ENCODE measurements at regions not wholly inside any gene's neighbourhood (a gene's known extent, or its start where the extent isn't known, plus 50 kb on each side); places are given as distances from the start of the nearest gene placed in this dataset.
"Not testable (repeated sequence)": the region's sequence is repeated elsewhere in the genome, so short reads cannot be mapped to it uniquely, and the experiment has no call there.

DNA sequence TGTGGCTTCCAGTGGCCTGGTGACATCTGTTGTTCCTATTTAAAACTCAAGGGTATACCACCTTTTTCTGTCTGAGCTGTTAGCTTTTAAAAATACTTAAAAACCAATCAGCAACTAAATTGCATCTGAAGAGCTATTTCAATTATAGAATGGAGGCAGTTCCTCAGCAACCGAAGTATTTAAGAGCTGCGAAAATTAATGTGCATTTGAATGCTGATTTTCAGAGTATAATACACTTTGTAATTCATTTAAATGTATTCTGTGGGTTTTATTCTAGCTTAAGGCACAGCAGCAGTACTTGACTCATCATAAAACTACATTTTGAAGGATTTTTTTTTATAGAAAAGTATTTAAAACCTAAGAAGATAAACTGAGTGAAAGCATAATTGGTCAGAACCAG is 404.9 kb upstream of the PRKCQ start:
- no peak for DNase-seq (ENCODE audit: low read depth)

DNA sequence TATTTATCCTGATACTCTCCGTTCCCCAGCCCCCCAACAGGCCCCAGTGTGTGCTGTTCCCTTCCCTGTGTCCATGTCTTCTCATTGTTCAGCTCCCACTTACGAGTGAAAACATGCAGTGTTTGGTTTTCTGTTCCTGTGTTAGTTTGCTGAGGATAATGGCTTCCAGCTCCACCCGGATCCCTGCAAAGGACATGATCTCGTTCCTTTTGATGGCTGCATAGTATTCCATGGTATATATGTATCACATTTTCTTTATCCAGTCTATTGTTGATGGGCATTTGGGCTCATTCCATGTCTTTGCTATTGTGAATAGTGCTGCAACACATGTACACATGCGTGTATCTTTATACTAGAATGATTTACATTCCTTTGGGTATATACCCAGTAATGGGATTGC is 403.9 kb upstream of the PRKCQ start:
- DNase-seq (ENCODE audit: low read depth) = not testable (repeated sequence)

DNA sequence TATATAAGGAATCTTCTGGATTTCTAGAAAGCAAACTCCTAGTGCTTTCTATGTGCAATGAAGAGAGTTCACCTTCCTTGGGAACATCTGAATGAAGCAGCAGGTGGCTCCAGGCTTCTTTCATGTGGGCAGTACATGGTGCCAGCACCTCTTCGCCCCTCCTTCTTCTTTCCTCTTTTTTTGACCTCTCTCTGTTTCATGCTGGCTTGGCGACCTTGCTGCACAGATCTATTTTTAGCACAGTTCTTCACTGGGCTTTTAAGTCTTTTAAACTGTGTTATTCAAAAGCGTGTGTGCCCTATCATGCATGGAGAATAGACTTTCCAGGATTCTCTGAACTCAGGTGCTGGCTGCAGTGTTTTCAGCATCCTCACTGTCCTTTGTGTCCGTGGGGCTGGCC is 400.3 kb upstream of the PRKCQ start:
- DNase-seq (ENCODE audit: low read depth) = no peak

DNA sequence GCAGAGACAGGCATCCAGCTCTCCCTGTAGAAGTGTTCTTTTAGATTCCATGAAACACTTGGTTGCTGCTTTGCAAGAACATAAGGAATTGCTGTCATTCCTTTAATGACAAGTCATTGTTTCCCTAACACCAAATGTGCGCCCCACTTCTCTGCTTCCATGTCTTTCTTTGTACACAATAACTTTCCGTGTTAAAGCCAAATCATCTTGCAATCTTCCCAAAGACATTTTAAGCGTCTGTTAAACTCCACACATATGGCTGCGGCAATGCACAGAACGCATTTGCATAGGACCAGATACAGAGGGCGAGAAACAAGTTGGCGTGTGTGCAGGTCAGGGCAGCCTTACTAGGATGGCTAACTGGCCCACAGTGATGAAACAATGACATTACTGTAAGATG is 399.3 kb upstream of the PRKCQ start:
- DNase-seq (ENCODE audit: low read depth) = no peak

DNA sequence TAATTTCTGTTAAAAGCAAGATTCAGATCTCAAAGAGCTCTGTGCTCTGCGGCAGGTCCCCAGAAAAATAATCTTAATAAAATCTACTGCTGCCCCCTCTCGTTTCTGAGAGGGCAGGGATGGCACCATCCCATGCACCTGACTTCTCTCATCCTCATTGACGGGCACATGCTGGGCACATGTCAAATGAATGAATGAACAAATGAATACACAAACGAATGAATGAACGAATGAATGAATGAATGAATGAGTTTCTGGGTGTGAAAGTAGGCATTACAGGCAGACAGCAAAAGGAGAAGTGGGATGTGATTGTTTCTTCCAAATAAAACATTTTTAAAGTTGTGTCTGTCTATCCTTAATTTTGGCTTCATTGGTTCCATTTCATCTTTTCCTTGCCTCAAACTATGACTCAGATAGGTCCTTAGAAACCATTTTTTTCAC is 398.1 kb upstream of the PRKCQ start:
- no peak for DNase-seq (ENCODE audit: low read depth)

DNA sequence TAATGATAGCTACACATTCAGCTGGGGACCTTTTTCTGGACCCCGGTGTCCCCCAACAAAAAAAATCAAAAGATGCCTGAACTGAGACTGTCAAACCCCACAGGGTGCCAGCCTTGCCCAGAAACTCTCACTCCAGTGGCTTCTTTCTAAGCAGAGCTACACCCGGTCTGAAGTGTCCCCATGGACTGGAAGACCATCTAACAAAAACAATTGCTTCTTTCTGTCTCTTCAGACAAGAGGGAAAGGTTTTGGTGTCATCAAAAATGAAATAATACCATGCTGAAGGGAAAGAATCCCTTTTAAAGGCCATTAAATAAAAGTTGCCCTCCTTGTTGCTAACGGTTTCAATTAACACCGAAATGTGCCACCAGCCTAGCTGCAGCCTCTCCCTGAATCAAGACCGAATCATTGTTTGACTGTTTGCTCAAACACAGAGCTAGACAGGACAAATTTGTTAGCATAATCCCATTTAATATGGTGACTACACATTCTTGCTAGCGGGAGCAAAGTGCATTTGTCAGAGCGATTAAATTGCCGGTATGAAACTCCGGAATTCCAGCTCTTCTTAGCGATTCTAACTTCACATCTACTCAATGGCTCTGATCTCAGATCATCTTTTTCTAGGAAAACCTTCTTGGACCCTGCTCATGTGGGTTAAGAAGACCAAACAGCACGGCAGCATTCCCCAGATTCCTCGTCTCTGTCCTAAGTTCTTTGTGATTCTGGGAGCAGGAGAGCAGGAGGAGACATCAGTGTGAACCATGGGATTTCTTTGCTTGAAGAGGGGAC is 397.5 kb upstream of the PRKCQ start:
- no peak for DNase-seq (ENCODE audit: low read depth)

DNA sequence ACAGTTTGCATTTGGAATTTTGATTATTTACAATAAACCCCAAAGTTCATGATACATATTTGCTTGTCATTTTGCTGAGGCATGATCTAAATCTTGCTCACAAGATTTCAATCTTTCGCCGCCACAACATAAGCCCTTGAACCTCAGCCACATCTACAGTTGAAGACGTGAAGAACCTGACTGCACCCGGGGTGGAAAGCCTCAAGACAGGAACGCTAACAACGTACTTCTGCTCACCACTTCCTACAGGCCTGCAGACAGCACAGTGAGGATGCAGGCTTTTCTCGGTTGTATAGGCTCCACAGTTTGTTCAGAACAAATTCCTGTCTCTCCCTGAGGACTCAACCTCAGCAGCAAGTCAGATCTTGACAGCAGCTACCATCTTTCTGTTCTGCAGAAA is 393.8 kb upstream of the PRKCQ start:
- no peak for DNase-seq (ENCODE audit: low read depth)

DNA sequence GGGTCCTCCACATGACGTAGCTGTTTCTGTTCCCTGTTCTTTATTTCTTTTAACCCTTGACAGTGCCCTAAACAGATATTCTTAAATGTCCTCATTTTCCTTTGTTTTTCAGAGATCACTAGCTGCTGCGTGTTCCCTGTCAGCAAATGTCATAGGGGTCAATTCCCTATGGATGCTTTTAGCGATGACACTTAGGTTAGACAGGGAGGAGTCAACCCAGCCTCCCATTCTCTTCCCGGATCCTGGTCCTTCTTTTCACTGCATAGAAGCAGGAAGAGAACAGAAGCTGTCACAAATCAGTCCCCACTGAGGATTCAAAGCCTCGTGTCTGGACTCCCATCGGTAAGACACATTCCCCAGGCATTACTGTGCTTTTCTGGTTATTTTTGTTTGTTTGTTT is 392.1 kb upstream of the PRKCQ start:
- no peak for DNase-seq (ENCODE audit: low read depth)

DNA sequence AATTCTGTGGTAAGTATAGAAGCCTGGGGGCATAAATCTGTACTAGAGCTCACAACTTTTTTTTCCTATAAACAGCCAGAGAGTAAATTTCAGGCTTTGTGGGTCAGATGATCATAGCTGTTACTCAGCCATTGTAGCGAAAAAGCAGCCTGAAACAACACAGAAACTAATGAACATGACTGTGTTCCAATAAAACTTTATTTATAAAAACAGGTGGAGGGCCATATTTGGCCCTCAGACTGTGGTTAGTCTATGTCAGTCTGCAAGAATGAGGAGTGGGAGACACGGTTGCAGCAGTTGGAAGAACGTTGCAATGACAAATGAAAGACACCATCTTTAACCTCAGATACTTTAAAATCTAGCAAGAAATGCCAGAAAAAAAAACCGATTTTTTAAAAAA is 389.6 kb upstream of the PRKCQ start:
- DNase-seq (ENCODE audit: low read depth) = no peak

DNA sequence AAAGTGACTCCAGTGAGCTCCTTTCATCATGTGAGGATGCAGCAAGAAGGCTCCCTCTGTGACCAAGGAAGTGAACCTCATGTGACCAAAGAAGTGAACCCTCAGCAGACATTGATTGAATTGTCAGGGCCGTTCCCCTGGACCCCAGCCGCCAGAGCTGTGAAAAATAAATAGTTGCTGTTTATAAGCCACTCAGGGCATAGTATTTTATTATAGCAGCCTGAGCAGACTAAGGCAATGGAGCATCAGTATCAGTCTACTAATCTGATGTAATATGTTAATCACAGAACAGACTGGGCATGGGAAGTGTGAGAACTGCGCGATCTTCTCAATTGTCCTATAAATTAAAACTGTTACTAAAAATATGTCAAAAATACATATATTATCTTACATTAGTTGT is 384.5 kb upstream of the PRKCQ start:
- no peak for DNase-seq (ENCODE audit: low read depth)

DNA sequence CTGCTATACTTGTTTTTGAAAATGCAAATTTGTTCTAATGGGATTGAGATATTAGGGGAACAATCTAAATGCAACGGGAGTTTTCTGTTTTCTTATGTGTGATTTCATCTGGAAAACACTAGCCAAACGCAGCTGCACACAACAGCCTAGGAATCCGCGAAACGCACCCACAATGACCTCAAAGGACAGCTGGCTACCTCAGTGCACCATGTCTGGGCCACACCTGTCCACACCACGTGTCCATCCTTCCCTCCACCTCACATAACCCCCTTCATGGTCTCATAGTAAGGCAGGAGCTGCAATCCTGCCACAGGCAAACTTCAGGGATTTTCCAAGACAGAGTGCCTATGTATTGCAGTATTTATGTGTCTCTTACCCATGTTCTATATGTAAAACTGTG is 382.5 kb upstream of the PRKCQ start:
- no peak for DNase-seq (ENCODE audit: low read depth)

DNA sequence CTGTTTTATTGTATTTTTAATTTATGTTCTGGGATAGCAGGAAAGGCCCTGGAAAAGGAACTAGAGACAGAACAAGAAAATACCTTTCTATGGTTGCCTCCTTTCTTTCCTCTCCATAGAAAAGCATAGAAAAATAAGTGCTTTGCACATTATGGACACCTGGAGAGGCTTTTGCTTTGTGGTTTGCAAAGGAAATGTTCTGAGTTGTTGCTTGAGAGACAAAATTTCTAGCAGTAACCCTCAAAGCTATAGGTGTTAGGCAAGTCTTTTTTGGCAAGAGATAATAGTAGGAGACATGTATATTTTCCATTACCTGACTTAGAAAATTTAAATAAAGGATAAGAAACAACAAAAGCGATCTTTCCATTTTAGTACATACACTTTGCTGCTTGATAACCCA is 378.6 kb upstream of the PRKCQ start:
- DNase-seq (ENCODE audit: low read depth) = no peak

DNA sequence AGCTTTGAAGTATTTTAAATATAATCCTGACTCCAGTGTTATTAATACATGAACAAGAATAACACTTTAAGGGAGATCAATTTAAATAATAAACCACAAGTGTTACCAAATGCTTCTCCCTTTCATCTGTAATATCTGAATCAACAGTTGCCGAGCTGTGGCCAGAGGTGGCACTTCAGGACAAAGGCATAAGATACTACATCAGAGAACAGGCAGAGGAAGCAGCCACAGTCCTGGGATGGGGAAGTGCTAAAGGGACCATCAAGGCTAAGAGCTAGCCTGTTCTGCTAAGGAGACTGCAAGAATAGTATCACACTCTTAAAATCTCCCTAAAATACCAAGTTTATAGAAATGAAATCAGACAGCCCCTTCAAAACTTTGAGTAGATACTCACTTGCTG is 378.2 kb upstream of the PRKCQ start:
- no peak for DNase-seq (ENCODE audit: low read depth)

DNA sequence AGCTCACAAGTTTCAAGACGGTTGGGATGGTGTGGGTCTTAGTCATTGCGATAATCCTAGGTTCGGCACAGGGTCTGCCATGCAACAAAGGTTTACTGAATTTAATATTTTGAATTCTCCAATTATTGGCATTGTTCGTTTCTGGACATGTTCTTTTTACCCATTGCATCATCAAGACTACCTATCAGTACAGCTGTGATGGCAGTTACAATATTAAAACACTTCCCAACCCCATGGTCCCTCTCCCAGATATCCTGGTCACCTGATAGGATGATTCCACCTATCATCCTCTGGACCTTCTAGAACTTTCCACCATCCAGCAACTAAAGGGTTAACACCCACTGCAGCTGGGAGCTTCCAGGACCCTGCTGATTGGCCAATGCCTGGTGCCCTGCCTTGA is 377.8 kb upstream of the PRKCQ start:
- no peak for DNase-seq (ENCODE audit: low read depth)

DNA sequence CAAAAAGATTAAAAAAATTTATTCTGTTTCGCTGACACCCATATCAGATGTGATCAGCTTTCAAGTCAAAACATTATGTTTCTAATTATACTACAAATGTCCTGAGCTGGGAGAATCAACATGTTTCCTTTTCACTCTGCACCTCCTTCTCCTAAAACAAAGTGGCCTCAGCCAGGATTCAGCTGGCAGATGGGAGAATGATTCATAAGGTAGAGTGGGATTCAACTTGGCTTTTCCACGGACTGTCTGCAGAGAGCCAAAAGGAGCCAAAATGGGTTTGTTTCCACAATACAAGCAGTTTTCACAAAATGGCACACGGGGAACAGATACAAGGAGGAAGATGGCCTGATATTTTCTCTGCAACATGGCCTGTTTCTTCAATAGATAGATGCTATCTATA is 376.5 kb upstream of the PRKCQ start:
- DNase-seq (ENCODE audit: low read depth) = no peak

DNA sequence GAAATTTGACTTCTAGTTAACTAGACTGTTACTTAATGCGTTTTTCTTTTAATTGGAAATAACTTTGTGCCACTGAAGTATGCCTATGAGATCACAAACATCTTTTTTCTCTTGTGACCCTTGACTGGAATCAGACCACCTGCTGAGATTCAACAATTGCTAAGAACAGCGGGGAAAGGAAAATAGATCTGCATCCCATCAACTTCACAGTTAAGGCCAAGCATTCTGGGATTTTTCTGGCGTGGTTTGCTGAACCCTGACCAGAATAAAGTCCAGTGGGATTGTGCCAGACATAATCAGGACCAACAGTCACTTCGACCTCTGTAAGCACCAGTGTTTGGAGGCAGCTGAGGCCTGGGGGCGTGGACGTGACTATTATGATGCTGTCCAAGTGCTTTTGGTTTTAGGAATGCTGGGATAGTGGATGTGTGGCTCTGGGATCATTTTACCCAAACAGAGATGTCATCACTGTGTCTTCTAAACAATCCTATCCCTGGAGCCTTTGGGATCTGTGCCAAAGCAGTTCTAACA is 373.3 kb upstream of the PRKCQ start:
- no peak for DNase-seq (ENCODE audit: low read depth)

DNA sequence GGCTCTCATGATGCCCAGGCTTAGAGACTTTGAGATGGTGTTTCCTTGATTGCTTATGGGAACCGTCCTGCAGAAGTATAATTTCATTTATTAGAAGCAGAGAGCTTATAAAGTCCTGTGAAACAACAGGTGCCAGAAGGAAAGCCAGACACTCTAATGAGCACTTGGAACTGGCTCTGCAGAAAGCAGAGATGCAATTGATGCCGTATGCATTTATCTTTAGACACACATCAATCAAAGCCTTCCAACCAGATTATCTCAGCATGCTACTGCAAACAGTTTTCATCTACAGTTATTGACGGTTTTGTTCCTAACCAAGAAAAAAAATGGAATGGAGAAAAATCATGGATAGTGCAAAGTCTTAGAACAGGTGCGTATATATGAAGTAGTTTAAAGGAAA is 371.7 kb upstream of the PRKCQ start:
- DNase-seq (ENCODE audit: low read depth) = no peak

DNA sequence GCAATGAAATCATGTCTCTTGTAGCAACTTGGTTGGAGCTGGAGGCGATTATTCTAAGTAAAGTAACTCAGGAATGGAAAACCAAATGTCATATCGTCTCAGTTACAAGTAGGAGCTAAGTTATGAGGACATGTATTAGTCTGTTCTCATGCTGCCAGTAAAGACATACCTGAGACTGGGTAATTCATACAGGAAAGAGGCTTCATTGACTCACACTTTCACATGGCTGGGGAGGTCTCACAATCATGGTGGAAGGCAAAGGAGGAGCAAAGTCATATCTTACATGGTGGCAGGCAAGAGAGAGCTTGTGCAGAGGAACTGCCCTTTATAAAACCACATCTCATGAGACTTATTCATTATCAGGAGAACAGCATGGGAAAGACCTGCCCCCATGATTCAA is 370.1 kb upstream of the PRKCQ start:
- DNase-seq (ENCODE audit: low read depth) = no peak

DNA sequence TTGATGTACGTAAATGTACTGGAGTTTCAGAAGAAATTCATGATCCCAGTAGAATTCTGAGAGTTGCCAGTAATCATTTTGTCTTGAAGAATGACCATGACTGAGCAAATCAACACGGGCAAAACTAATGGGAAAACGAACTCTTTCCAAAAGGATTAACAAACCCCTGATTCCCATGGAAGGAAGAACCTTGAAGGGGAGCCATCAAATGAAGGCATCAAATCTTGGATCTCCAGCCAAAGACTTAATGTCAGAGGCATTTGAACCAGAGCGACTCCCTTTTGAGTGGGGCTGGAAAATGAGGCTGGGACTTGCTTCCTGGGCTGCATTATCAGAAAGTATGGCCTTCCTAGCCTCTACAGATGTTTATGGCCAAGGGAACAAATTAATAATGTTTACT is 364.4 kb upstream of the PRKCQ start:
- no peak for DNase-seq (ENCODE audit: low read depth)

DNA sequence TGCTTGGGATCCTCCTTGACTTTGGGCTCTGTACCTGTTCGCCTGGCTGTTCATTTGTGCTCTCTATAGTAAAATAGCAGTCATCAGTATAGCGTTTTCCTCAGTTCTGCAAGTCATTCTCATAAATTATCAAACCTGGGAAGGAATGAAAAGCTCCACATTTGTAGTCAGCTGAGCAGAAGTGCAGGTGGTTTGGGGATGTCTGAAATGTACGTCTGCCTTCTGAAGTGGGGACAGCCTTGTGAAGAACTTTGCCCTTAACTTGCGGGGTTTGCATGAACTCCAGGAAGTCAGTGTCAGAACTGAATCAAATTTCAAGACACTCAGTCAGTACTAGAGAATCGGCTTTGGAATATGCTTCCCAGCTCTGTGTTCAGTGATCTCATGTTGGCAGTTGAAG is 358.3 kb upstream of the PRKCQ start:
- DNase-seq (ENCODE audit: low read depth) = no peak

DNA sequence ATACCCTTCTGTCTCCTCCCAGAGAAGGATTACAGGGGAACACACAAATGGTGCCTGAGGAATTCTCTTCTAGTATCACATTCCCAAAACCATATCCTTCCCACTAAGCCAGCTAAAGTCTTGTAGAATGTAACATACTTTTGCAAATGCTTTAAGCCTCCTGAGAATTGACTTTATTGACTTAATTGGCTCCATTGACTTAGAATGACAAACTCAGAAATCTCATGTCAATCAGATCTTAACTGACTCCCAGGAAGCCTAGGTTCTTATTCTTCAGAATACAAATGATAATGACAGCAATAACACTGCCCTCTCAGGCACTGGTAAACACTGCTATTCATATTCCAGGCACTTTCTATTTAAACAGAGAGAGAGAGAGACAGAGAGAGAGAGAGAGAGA is 356.9 kb upstream of the PRKCQ start:
- DNase-seq (ENCODE audit: low read depth) = no peak

DNA sequence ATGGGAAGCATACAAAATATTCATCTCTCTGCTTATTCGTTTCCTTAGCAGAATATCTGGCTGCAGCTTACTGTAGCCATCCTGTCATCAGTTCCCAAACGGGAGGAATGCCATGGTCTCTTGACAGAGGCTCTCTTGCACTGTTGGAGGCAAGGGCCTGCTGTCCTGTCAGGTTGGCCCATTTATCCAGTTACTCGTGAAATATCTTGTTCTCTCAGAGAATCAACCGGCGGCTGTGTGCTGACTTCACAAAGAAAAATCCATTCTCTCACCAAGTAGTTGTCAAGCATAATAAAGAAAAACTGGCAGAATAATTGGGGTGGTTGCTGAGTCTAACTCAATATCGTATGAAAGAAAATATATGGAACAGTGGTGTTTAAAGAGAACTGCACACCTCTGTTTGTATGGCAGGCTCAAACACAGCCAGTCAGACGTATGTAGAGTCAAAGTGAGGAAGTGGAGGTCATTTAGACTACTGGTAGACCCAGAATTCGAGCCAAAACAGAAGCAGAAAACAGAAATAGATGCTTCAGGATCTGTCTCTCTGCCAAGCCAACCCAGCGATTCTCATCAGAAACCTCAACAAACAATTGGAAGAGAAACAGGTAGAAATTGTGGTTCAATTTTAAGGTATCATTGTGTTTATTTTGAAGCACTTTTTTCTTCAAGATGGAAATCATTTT is 349.2 kb upstream of the PRKCQ start:
- no peak for DNase-seq (ENCODE audit: low read depth)

DNA sequence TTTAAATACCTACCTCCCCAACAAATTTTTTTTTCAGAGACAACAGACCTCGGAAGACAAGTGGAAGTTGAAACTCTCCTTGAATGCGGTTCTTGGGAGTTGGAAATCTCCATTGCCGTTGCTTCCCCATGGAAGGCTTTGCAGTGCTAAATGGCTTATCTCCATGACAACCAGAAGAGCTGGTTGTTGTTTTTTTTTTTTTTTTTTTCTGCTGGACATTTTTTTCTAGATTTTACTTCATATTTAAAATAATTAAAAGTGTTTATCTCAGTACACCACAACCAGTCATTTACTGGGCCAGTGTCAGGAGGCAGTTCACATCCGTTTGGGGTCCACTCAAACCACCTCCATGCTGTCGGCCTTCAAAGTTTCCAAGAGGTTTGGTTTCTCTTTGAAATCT is 348.5 kb upstream of the PRKCQ start:
- DNase-seq (ENCODE audit: low read depth) = no peak

DNA sequence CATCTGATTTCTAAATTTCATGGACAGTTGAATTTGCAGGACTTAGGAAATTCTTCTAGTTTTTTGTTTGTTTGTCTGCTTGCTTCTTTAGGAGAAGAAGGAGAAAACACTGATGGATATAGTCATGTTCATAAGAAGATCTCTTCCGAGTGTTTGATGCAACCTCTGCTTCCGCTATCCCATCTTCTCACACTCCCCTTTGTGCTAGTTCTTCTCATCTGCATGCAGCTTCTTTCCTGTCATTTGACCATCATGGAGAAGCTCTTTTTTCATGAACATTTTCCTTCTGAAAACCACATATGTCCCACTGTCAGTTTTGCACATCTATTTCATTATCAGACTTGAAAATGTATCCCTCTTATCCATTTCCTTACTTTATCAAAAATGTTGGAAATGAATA is 346.9 kb upstream of the PRKCQ start:
- no peak for DNase-seq (ENCODE audit: low read depth)

All from stimulated activated CD8-positive, alpha-beta memory T cell treated with anti-CD3 and anti-CD28 coated beads, Interleukin-15, amount 100 ng/mL, for 1 hour (primary cell).